ENCODE measurements at regions not wholly inside any gene's neighbourhood (a gene's known extent, or its start where the extent isn't known, plus 50 kb on each side); places are given as distances from the start of the nearest gene placed in this dataset.

DNA sequence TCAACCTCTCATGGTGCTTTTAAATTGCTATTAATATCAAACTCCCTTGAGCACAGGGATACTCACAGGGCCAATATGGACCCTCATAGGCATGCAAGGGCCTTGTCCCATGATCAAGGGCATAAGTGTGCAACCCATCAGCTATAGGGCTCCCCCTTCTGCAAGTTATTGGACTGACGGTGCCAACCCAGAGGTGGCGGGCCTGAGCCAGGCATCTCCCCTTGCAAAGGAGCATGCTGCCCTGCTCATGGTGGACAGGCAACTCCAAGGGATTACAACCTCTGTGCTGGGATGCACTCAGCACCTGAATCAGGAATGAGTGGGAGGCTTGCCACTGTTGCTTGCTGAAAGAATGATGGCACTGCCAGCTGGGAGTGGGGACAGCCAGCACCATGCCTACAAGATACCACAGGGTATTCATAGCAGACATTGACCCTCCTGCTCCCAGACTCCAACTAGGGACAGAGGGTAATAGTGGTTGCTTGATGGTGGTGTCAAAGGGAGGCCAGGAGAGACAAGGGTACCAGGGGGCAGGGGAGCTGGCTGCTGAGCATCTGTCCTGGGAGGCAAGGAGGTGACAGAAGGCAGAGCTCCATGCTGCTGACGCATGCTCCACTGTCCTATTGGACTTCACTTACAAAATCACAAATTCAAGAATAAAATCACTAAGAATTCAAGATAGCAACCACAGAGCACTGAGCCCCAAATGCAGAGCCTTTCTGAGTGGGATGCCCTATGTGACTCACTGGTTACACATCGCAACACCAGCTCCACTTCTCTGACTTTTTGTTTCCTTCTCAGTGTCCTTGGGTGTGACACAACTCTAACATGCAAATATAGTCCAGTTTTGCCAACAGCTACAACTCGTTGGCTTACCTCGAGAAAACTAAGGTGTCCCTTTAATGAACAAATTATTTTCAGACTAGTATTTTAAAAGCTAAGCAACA, 157.1 kb upstream of the CCDC150 start:
- no peak for DNase-seq (ENCODE audit: low read depth in 2 of 2)

- DNase-seq (ENCODE audit: low read depth in 2 of 2) = no peak
Observed at GRCh38 chr2:196486146-196486545, 153.4 kb upstream of the CCDC150 start.

DNA sequence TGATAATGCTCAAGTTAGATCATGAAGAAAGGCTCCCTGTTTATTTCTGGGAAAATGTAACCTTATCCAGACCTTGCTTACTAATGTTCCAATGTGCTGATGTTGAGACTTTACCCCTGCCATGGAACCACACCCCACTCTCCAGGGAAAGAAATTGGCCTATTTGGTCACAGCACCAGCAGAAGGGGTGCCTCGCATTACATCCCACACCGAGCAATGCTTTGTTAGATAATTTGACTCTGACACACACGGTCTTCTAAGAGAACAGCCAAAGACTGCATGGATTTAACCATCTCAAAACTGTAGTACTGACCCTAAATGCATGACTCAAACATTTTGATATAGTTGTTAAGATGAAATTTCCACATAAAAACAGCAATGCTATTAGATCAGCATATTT, 152.1 kb upstream of the CCDC150 start:
- no peak for DNase-seq (ENCODE audit: low read depth in 2 of 2)

- DNase-seq (ENCODE audit: low read depth in 2 of 2) = no peak
Observed at GRCh38 chr2:196489371-196489770, 150.1 kb upstream of the CCDC150 start.

GRCh38 chr2:196492946-196493345, 146.6 kb upstream of the CCDC150 start:
- DNase-seq (ENCODE audit: low read depth in 2 of 2) = no peak

GRCh38 chr2:196498962-196499361, 140.6 kb upstream of the CCDC150 start:
- no peak for DNase-seq (ENCODE audit: low read depth in 2 of 2)

DNA sequence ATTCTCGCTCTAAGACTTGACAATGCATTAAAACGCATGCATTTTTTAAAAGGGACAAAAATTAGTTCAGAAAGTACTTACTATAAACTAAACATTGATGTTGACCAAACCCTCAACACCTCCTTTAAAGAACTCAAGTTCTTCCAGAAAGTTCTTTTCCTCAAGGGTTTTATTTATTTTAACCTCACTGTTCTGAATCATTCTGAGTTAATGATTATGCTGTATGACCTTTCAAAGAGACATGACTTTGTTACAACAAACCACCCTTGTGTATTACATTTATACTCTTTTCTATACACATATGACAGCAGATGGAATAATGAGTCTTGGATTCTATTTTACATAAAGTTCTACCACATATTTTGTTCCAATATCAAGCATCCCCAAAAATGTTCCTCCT, 139.8 kb upstream of the CCDC150 start:
- no peak for DNase-seq (ENCODE audit: low read depth in 2 of 2)

DNA sequence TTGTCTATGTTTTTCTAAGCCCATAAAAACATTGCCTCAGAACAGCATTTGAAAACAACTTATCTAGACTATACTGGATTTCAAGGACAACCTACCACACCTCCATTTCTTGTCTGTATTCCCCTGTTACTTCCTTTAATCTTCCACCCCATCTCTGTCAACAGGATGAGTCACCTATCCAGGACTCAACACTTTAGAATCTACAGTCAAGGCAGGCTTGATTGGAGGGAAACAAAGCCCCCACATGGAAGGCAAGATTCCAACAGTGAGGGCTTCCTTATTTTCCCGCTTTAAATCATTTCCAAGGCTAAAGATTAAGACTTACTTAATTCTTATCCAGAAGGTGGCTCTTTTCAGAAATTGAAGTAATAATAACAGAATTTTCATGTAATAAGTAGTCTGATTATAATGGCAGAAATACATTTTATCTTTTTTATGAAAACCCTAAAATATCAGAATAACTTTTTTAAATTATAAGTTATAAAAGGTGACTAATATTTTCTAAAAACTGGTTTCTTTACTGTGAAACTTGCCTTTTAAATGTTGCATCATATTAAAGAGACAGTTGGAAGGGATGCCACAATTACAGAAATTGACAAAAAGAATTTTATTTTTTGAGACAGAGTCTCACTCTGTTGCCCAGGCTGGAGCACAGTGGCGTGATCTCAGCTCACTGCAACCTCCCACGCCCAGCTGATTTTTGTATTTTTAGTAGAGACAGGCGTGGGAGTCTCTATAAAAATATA, 138.7 kb upstream of the CCDC150 start:
- no peak for DNase-seq (ENCODE audit: low read depth in 2 of 2)

- no peak for DNase-seq (ENCODE audit: low read depth in 2 of 2)
Observed at GRCh38 chr2:196501836-196502235, 137.7 kb upstream of the CCDC150 start.

GRCh38 chr2:196502386-196502785, 137.1 kb upstream of the CCDC150 start:
- DNase-seq (ENCODE audit: low read depth in 2 of 2) = no peak

GRCh38 chr2:196503398-196503797, 136.1 kb upstream of the CCDC150 start:
- DNase-seq (ENCODE audit: low read depth in 2 of 2) = no peak

DNA sequence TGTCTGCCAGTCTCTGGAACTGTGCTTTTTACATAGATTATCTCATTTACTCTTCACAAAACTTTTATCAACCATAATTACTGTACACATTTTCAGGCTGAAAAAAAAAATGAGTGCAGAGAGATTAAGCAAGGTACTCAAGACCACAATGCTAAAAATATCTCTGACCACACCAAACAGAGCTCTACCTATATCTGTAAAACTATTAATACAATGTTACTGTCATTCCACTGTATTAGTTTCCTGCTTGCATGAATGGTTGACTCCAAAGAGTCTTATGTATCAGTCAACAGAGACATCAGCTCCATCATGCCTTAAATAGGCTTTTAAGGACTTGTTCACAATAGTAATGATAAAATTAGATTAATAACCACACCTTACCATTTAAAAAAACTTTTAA, 134.7 kb upstream of the CCDC150 start:
- no peak for DNase-seq (ENCODE audit: low read depth in 2 of 2)

- no peak for DNase-seq (ENCODE audit: low read depth in 2 of 2)
Observed at GRCh38 chr2:196510246-196510645, 129.3 kb upstream of the CCDC150 start.

DNA sequence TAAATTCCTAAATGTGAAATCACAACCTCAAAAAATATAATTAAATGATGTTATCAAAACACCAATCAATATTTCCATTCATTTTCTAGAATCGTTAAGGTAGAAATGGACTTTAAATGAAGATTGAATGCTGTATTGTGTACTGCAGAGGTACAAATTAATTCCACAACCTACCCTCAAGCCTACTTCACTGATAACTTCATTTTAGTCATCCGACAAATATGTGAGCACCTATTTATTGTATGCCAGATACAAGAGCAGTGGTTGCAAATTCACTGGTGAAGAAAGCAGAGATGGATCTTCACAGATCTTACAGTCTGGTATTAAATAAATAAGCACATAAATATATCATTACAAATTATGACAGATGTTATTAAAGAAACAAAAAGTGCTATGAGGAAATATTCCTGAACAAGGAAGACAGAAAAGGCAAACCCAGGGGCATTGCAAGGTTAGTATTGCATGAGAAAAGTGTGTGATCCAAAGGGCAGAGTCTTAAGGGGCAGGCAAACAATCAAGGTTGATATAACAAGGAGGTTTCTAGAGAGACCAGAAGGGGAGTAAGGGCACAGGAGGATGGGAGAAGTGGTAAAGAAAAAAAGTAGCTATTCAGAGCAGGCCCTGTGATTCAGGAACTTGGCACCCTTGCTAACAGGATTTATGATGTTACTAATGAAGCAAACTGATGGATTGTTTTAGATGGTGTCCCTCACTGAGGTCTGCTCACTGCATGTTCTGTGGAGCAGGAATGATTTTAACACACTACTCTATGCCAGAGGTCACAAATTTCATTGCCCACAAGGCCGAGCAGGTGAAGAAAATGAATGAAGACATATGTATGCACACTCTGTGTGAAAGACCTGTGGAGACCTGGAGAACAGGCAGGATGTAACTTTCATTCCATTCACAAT, 128.0 kb upstream of the CCDC150 start:
- no peak for DNase-seq (ENCODE audit: low read depth in 2 of 2)

GRCh38 chr2:196513796-196514526, 125.6 kb upstream of the CCDC150 start:
- no peak for DNase-seq (ENCODE audit: low read depth in 2 of 2)

DNA sequence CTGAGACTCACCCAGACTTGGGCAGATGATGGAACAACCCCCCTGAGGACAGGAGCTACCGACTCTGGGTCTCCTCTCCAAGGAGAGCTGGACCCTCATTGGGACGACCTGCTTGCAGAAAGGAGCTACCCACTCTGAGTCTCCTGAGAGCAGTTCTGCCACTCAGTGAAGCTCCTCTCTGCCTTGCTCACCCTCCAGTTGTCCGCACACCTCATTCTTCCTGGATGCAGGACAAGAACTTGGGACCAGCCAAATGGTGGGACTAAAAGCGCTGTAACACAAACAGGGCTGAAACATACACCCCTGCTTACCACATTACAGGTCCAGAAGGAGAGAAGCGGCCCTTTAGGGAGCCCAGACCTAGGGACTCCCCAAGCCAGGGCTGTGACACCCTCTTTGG, 124.9 kb upstream of the CCDC150 start:
- no peak for DNase-seq (ENCODE audit: low read depth in 2 of 2)

DNA sequence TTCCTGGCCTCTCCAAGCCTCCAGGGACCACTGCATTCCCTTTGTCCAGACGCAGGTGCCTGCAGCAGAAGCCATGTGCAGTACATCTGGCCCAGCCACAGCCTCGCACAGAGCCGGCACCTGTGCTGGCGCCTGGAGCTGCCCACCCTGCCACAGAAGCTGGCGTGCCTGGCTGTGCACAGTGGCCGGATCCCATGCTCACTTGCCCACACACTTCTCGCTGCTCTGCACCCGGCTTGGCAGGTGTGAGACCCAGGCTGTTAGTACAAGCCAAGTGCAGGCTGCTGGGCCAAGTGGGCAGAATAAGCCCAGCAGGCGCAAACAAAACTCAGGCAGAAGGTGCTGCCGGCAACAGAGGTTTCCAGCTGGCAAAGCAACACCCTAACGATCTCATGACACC, 124.5 kb upstream of the CCDC150 start:
- DNase-seq (ENCODE audit: low read depth in 2 of 2) = no peak

GRCh38 chr2:196515608-196516007, 123.9 kb upstream of the CCDC150 start:
- DNase-seq (ENCODE audit: low read depth in 2 of 2) = no peak

- no peak for DNase-seq (ENCODE audit: low read depth in 2 of 2)
Observed at GRCh38 chr2:196516564-196516963, 123.0 kb upstream of the CCDC150 start.

GRCh38 chr2:196520605-196521004, 118.9 kb upstream of the CCDC150 start:
- DNase-seq (ENCODE audit: low read depth in 2 of 2) = no peak

Measured in stimulated activated CD4-positive, alpha-beta T cell treated with anti-CD3 and anti-CD28 coated beads, Interleukin-12 subunit alpha, Interleukin-12 subunit beta, amount 100 ng/mL, for 24 hours (primary cell).